Activated CD8-positive, alpha-beta T cell treated with anti-CD3 and anti-CD28 coated beads for 36 hours (primary cell): ENCODE measurements at regions not wholly inside any gene's neighbourhood (a gene's known extent, or its start where the extent isn't known, plus 50 kb on each side); places are given as distances from the start of the nearest gene placed in this dataset.

Experiments used
- ATAC-seq: fragments of 200-7000 bp; cut with Tn5 transposase; one replicate; pipeline ENCODE4 v1.10.0; 2021; ENCODE audit warnings: mild to moderate bottlenecking, moderate library complexity
- CTCF ChIA-PET: fragments of 350-600 bp; sonication (Branson Sonifier 250); formaldehyde crosslinking; loops from one replicate; lab custom pipeline; 2021; ENCODE audit warnings: antibody characterized with exemption; lab: Charles Lee
- POLR2A ChIA-PET: fragments of 350-600 bp; sonication (Branson Sonifier 250); formaldehyde crosslinking; loops from one replicate; lab custom pipeline; 2021; ENCODE audit warnings: antibody characterized with exemption; lab: Charles Lee
- DNase-seq: peaks from one replicate; pipeline ENCODE4 v3.0.0-alpha.2; 2020
- H3K27ac Mint-ChIP-seq: one replicate; pipeline ENCODE4 v1.8.0; 2021; ENCODE audit warnings: mild to moderate bottlenecking, mixed read lengths
- H3K27me3 Mint-ChIP-seq: one replicate; pipeline ENCODE4 v1.8.0; 2021; ENCODE audit warnings: mixed read lengths
- H3K36me3 Mint-ChIP-seq: one replicate; pipeline ENCODE4 v1.8.0; 2021; ENCODE audit warnings: low read depth, mixed read lengths
- H3K4me1 Mint-ChIP-seq: one replicate; pipeline ENCODE4 v1.8.0; 2021; ENCODE audit warnings: low read depth, mixed read lengths
- H3K4me3 Mint-ChIP-seq: one replicate; pipeline ENCODE4 v1.8.0; 2021; ENCODE audit warnings: mild to moderate bottlenecking, moderate library complexity, mixed read lengths
- H3K9me3 Mint-ChIP-seq: one replicate; pipeline ENCODE4 v1.8.0; 2021; ENCODE audit warnings: mixed read lengths
- CTCF ChIP-seq: fragments of 200-600 bp; IDR thresholded peaks from one replicate; pipeline ENCODE4 v1.8.0; 2022; ENCODE audit warnings: antibody characterized with exemption, mild to moderate bottlenecking
- intact Hi-C: fragments of 100-400 bp; cut with micrococcal nuclease; formaldehyde crosslinking; loops from one replicate; pipeline ENCODE4 v1.10.0; 2022

GRCh38 chr10:128793726-128794655 lies 667.8 kb upstream of the MKI67 start:
- Mint-ChIP-seq H3K27ac (no peak overlapping the region), H3K36me3 (no peaks in the 10 kb centered on the region), H3K4me3 (no peak overlapping the region), H3K9me3 (peaks cover 1% of the 10 kb centered on the region), H3K4me1 (no peaks in the 10 kb centered on the region), H3K27me3 (no peaks in the 10 kb centered on the region)
- ChIA-PET CTCF (no interaction called here), POLR2A (no interaction called here)
- ATAC-seq (no peak), DNase-seq (no peak)
- TF ChIP-seq CTCF = no peak
- intact Hi-C loops = no loop called here

- no peak overlapping the region for H3K27ac Mint-ChIP-seq
- no peaks in the 10 kb centered on the region for H3K27me3 Mint-ChIP-seq
- no peak for ATAC-seq
- intact Hi-C loops = no loop called here
- ChIA-PET POLR2A (no interaction called here), CTCF (no interaction called here)
- peaks cover 1% of the 10 kb centered on the region for H3K9me3 Mint-ChIP-seq
- no peaks in the 10 kb centered on the region for H3K36me3 Mint-ChIP-seq
- TF ChIP-seq CTCF = no peak
- no peak for DNase-seq
- no peaks in the 10 kb centered on the region for H3K4me1 Mint-ChIP-seq
- H3K4me3 Mint-ChIP-seq = no peak overlapping the region
Measured at GRCh38 chr10:128796396-128796912, 670.2 kb upstream of the MKI67 start.

GRCh38 chr10:128802062-128802461 lies 665.0 kb upstream of the MGMT start:
- ChIA-PET CTCF (no interaction called here), POLR2A (no interaction called here)
- H3K27ac Mint-ChIP-seq = no peak overlapping the region
- TF ChIP-seq CTCF = no peak
- DNase-seq (no peak), ATAC-seq (no peak)
- no peaks in the 10 kb centered on the region for H3K27me3 Mint-ChIP-seq
- H3K36me3 Mint-ChIP-seq = no peaks in the 10 kb centered on the region
- H3K9me3 Mint-ChIP-seq = peaks cover 1% of the 10 kb centered on the region
- H3K4me1 Mint-ChIP-seq = no peaks in the 10 kb centered on the region
- intact Hi-C loops = no loop called here
- no peak overlapping the region for H3K4me3 Mint-ChIP-seq

GRCh38 chr10:128803790-128804189 lies 663.3 kb upstream of the MGMT start:
- Mint-ChIP-seq H3K36me3 (no peaks in the 10 kb centered on the region), H3K27me3 (no peaks in the 10 kb centered on the region), H3K27ac (no peak overlapping the region), H3K4me1 (no peaks in the 10 kb centered on the region), H3K9me3 (no peaks in the 10 kb centered on the region), H3K4me3 (no peak overlapping the region)
- ATAC-seq (no peak), DNase-seq (no peak)
- intact Hi-C loops = no loop called here
- ChIA-PET POLR2A (no interaction called here), CTCF (no interaction called here)
- TF ChIP-seq CTCF = no peak

- H3K4me1 Mint-ChIP-seq = no peaks in the 10 kb centered on the region
- ChIA-PET CTCF (no interaction called here), POLR2A (no interaction called here)
- TF ChIP-seq CTCF = no peak
- H3K27me3 Mint-ChIP-seq = no peaks in the 10 kb centered on the region
- ATAC-seq (no peak), DNase-seq (no peak)
- no peaks in the 10 kb centered on the region for H3K36me3 Mint-ChIP-seq
- no peaks in the 10 kb centered on the region for H3K9me3 Mint-ChIP-seq
- H3K4me3 Mint-ChIP-seq = no peak overlapping the region
- intact Hi-C loops = no loop called here
- no peak overlapping the region for H3K27ac Mint-ChIP-seq
Measured at GRCh38 chr10:128804411-128804810, 662.6 kb upstream of the MGMT start.
